ENCODE measurements at regions not wholly inside any gene's neighbourhood (a gene's known extent, or its start where the extent isn't known, plus 50 kb on each side); places are given as distances from the start of the nearest gene placed in this dataset.

DNA sequence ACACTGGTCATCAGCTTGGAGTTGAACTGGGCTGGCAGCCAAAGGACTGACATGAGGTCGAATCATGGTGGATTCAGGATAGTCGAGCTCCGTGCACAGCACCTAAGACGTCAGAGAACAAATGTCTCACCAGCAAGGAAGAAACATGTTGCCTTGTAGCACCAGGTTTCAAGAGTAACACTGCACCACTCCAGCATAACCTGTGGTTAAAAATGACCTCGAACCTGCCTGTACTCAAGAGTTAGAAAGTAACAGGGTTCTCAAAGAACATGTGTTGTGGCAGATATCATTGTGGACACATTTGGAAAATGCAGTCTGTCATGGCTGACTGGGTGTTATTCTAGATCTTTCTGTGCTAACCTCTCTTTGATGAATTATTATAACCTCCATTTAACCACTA lies 511.6 kb downstream of the CDH26 start:
- H3K4me3 ChIP-seq (ENCODE audit: control insufficient read depth, low read depth, low read length), result no peak overlapping the region
- TF ChIP-seq CTCF (conservative IDR thresholded peaks at IDR 0.05; ENCODE audit: control insufficient read depth, insufficient read depth, low read depth, low read length), result no peak
- DNase-seq (ENCODE audit: low read depth), result no peak

DNA sequence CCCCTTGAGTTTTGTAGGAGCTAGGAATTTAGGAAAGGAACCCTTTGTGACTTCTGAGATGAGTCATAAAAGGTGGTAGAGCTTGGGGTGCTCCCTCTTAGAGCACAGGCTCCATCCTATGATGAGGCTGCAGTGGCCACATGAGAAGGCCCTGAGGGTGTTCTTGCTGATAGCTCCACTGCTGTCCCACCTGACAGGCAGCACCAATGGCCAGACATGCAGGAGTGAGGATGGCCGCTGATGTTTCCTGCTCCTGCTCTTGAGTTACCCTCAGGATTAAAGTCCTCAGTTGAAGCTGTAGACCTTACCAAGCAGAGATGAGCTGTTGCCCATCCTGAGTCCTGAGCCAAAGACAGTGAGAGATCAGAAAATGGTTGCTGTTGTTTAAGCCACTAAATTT lies 512.1 kb downstream of the CDH26 start:
- TF ChIP-seq CTCF (conservative IDR thresholded peaks at IDR 0.05; ENCODE audit: control insufficient read depth, insufficient read depth, low read depth, low read length), result no peak
- H3K4me3 ChIP-seq (ENCODE audit: control insufficient read depth, low read depth, low read length), result no peak overlapping the region
- DNase-seq (ENCODE audit: low read depth), result no peak

DNA sequence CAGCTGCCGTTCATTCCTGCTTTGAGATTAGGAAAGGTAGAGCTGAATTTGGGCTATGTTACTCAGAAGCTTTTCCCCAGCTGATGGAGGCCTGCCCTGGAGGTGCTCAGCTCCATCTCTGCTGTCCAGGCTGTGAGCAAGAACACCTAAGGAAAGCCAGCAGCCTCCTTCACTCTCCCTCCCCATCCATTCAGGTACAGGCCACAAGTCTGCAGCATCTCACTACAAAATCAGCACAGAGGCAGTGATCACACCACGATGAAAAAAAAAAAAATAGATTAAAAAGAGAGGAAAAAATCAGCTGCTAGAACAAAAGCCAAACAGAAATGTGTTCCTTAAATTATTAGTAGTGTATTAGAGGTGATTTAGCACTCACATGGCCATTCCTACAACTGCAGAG lies 515.0 kb downstream of the CDH26 start:
- no peak for DNase-seq (ENCODE audit: low read depth)
- H3K4me3 ChIP-seq (ENCODE audit: control insufficient read depth, low read depth, low read length), result no peak overlapping the region
- no peak for TF ChIP-seq CTCF (conservative IDR thresholded peaks at IDR 0.05; ENCODE audit: control insufficient read depth, insufficient read depth, low read depth, low read length)

DNA sequence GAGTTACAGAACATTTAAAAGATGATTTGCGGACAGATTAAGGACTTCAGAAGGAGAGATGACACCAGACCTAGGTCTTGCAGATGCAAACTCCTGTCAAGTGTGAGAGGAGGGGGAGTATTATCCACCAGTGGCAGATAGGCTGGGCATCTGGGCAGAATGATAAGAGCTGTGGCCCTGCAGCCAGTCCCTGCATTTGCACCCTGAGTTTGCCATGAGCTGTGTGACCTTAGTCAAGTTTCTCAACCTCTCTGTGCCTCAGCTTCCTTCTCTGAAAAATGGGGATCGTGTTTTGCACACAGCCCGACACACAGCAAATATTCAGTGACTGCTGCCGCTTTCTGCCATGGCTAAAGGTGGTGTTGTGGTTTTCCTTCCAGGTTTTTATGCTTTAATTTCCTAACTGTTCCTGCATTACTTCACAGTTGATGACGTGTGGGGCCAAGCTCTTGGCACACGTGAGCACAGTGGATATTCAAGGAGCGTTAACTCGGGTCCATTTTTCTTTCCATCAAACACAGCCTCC lies 516.2 kb downstream of the CDH26 start:
- no peak for DNase-seq (ENCODE audit: low read depth)
- no peak for TF ChIP-seq CTCF (conservative IDR thresholded peaks at IDR 0.05; ENCODE audit: control insufficient read depth, insufficient read depth, low read depth, low read length)
- no peak overlapping the region for H3K4me3 ChIP-seq (ENCODE audit: control insufficient read depth, low read depth, low read length)

GRCh38 chr20:60476045-60476444 lies 517.8 kb downstream of the CDH26 start:
- no peak for TF ChIP-seq CTCF (conservative IDR thresholded peaks at IDR 0.05; ENCODE audit: control insufficient read depth, insufficient read depth, low read depth, low read length)
- DNase-seq (ENCODE audit: low read depth), result no peak
- H3K4me3 ChIP-seq (ENCODE audit: control insufficient read depth, low read depth, low read length), result no peak overlapping the region

DNA sequence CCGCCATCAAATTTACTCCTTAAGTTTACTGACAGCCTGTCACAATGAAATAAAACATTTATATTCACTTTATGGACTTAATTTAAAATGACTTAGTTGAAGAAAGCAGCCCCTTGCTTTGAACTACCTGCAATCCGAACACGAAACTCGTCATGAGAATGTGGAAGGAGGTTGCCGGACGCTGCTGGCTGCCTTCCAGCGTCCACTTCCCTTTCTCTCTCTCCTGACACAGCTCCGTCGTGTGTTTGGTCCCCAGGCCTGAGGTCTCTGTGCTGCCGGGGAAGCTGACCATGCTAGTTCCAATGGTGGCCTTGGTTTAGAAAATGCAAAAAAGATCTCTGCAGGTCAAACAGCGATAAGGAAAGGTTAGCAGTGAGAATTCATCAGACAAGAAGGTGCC lies 519.7 kb downstream of the CDH26 start:
- no peak for TF ChIP-seq CTCF (conservative IDR thresholded peaks at IDR 0.05; ENCODE audit: control insufficient read depth, insufficient read depth, low read depth, low read length)
- no peak for DNase-seq (ENCODE audit: low read depth)
- H3K4me3 ChIP-seq (ENCODE audit: control insufficient read depth, low read depth, low read length), result no peak overlapping the region

GRCh38 chr20:60478533-60478932 lies 520.3 kb downstream of the CDH26 start:
- H3K4me3 ChIP-seq (ENCODE audit: control insufficient read depth, low read depth, low read length), result no peak overlapping the region
- no peak for TF ChIP-seq CTCF (conservative IDR thresholded peaks at IDR 0.05; ENCODE audit: control insufficient read depth, insufficient read depth, low read depth, low read length)
- DNase-seq (ENCODE audit: low read depth), result no peak

Measured in fibroblast of mammary gland (primary cell).